Activated T-helper 1 cell treated with Interleukin-2 at 50 U/mL for 16 hours (primary cell): ENCODE measurements at regions not wholly inside any gene's neighbourhood (a gene's known extent, or its start where the extent isn't known, plus 50 kb on each side); places are given as distances from the start of the nearest gene placed in this dataset.

Experiments used
- DNase-seq: peaks from one replicate; pipeline ENCODE4 v3.0.0-alpha.2; 2020; ENCODE audit warnings: low read depth

DNA sequence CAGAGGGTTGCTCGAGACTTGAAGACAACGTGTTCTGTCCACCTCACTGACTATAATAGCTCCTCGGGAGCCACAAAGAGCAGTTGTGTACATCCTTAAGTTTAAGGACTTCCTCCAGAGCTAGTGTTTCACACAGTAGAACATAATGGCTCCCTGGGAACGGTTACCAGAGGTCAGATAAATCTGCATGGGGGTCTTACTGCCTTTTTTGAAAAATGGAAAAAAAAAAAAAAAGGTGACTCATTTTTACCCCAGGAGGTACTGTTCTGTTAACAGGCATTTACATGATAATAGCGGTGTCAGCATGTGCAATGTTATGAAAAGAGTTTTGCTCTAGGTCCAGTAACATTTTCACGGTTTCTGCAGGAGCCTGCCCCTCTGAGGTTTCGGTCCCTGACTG lies 498.9 kb upstream of the WWC1 start:
- DNase-seq: no peak

- DNase-seq: no peak
Observed at GRCh38 chr5:167793700-167794099, 497.7 kb upstream of the WWC1 start.

DNA sequence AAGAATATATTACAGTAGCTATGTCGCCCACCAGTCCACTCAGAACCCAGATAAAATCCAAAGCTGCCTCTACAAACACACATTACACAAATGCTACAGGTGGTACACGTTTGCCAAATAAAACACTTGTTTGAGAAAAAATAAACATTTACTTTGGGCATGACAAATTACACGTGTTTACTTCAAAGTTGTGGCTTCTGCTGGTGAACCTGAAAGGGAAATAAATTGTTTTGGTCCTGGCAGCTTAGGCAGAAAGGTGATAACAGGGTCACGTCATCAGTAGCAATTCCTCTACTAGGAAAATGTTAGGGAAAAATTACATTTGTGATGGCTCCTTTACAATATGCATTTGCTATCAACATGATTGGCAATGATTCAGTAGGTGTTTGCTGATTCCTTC lies 497.3 kb upstream of the WWC1 start:
- no peak for DNase-seq

DNA sequence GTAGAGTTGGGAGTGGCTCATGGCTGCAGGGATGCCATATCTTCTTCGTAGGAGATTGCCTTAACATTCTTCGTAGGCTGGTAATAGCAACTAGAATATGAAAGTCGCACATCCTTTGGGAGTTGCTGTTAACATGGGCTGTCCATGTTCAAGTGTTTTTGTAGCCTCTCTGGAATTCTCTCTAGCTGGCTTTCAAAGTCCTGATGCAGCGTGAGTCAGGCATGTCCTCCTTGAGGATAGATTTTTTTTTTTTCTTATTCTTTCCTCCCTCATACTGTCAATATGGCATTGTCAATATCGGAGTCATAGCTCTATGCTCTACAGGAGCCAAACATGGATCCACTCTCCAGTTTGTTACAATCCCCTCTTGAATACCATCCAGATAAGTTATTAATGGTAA lies 494.8 kb upstream of the WWC1 start:
- DNase-seq: no peak

GRCh38 chr5:167797933-167798332 lies 493.5 kb upstream of the WWC1 start:
- DNase-seq: no peak

DNA sequence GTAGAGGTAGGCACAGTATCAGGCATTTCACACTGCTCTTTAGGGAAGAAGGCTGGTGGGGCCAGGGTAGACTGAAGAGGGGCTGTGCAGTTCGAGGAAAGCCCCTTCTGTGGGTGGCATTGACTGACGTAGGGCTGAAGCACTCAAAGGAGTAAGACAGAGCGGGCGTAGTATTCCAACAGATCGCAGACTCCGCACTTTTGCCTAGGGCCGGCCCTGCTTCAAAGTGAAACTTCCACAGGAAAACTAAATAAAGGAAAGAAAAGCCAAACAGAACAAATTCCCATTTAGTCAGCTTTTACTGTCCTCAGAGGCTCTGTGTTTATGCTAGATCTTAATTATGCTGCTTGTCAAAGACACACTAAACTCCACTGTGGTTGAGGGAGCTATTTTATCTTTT lies 493.0 kb upstream of the WWC1 start:
- DNase-seq: no peak

GRCh38 chr5:167800427-167800826 lies 491.0 kb upstream of the WWC1 start:
- no peak for DNase-seq

- no peak for DNase-seq
Observed at GRCh38 chr5:167801999-167802398, 489.4 kb upstream of the WWC1 start.

- no peak for DNase-seq
Observed at GRCh38 chr5:167802755-167803431, 488.6 kb upstream of the WWC1 start.

DNA sequence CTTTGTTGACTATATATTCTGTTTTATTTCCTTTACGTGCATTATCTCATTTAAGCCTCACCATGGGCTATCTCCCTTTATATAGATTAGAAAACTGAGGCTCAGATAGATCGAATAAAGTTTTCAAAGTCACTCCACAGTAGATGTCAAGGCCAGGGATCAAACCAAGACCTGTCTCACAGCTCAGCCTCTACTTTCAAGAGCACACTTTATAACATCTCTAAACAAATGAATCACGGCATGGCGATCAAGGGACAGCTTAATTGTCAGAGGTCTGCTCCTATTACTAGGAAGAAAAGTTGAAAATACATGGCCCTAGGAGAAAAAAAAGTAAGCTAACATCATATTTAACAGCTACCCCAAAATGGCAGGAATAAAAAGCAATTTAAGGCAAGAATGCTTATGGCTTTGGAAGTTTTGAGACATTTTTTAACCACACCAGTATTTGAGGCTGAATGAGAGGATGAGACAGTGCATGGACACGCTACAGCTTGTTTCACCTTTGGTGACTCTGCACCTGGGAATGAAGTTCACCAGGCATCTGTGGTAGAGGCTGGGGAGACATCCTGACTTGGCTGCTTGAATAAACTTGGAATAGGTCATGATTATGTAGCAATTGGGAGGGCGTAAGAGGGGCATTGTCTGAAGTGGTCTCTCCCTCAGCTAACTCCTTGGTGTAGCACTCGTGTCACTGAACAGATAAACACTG lies 486.8 kb upstream of the WWC1 start:
- DNase-seq: no peak

GRCh38 chr5:167810573-167810972 lies 480.9 kb upstream of the WWC1 start:
- no peak for DNase-seq

- DNase-seq: no peak
Observed at GRCh38 chr5:167812871-167813270, 478.6 kb upstream of the WWC1 start.

DNA sequence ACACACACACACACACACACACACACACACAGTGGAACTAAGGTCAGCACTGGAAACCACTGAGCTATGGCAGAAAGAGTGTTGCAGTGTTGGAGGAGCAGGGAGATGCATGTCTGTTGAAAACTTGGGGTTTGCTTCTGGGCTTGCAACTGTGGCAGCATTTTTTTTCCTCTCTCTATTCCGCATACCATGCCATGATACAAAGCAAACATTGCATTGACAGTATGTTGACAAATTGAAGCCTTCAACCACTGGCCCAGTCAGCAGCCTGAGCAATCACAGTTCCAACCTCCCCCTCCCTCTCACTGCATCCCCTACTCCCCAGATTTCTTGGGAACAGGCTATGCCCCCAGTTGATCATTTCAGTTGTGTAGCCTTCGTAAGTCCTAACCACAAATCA lies 478.1 kb upstream of the WWC1 start:
- no peak for DNase-seq

DNA sequence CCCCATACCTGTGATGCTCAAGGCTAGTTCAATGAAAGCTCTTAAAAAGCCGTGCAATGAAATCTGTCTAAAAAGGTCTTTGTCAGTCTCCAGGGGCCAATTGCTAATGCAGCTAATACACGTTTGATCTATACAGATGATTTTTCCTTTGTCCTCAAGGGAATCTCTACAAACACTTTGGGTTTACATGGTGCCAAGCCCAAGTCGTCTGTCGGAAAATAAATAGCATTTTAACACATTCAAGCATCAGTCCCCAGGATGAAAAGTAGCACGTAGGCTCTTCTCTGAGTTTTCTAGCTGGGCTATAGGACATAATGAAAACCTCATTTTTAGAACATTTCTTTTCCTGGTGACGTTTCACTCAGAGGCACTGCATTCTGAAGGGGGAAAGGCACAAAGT lies 477.4 kb upstream of the WWC1 start:
- no peak for DNase-seq

DNA sequence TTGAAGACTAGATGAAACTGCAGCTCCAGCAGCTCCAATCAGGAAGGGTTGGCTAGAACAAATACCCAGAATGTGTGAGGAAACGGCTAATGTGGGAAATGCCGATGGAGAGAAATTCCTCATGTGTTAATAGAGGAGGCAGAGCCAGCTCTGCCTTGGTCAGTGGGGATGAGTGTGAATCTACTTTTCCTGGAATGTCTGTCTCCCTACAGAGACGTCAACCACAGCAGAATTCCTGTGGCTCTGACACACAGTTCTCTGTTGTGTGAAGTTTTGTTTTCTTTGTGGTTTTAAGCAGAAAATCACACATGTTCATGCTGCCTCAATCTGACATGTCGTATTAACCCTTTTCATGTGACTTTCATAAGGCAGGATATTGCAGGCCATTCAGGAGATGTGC lies 476.6 kb upstream of the WWC1 start:
- DNase-seq: no peak

GRCh38 chr5:167816354-167816753 lies 475.1 kb upstream of the WWC1 start:
- no peak for DNase-seq

GRCh38 chr5:167816864-167817263 lies 474.6 kb upstream of the WWC1 start:
- no peak for DNase-seq

GRCh38 chr5:167819406-167819805 lies 472.0 kb upstream of the WWC1 start:
- no peak for DNase-seq

- DNase-seq: no peak
Observed at GRCh38 chr5:167820101-167820990, 471.1 kb upstream of the WWC1 start.

GRCh38 chr5:167821151-167821550 lies 470.3 kb upstream of the WWC1 start:
- no peak for DNase-seq

- no peak for DNase-seq
Observed at GRCh38 chr5:167821669-167822068, 469.8 kb upstream of the WWC1 start.

- no peak for DNase-seq
Observed at GRCh38 chr5:167822241-167822640, 469.2 kb upstream of the WWC1 start.

DNA sequence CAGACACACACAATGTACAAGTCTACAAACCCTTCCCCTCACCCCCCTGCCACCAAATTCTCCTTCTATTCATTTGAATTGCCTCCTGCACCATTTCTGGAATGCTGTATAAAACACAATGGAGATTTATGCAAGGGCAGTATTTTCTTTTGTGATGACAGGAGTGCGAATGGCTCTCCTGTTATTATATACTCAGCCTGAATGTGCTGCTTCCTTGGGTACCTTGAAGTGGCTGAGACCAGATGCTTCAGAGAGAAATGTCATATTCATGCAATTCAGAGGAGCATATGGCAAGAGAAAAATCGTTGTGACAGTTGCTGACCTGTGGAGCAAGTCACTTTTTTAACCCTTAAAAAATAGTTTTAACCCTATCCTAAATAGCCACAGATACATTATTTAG lies 468.0 kb upstream of the WWC1 start:
- no peak for DNase-seq
